H1 (cell line): ENCODE measurements at regions not wholly inside any gene's neighbourhood (a gene's known extent, or its start where the extent isn't known, plus 50 kb on each side); places are given as distances from the start of the nearest gene placed in this dataset.

ENCODE experiments used
- CTCF ChIA-PET: fragments of 300-600 bp; sonication (Branson Sonifier 250); formaldehyde crosslinking; loops from one replicate; lab custom pipeline; 2021; ENCODE audit not compliant: partially characterized antibody; lab: Charles Lee
- POLR2A ChIA-PET: fragments of 300-600 bp; sonication (Branson Sonifier 250); formaldehyde crosslinking; loops from one replicate; lab custom pipeline; 2021; ENCODE audit warnings: inconsistent platforms; ENCODE audit not compliant: partially characterized antibody; lab: Charles Lee
- DNase-seq, 2 experiments: peaks; one replicate each; pipeline versions ENCODE4 v3.0.0 to v3.0.0-alpha.2; 2010 to 2022; ENCODE audit warnings: low spot score in 2 of 2, low read depth in 1 of 2, mixed read lengths in 1 of 2
- FAIRE-seq: peaks from 2 replicates; lab custom pipeline; 2011; peaks lifted over from hg19 to GRCh38; lab: Jason Lieb, UNC
- H2AFZ ChIP-seq: 2 replicates; pipeline ENCODE4 v1.8.1; 2012; ENCODE audit warnings: low read length, inconsistent platforms
- H2AK5ac ChIP-seq: 2 replicates; pipeline ENCODE4 v1.6.1; 2013; ENCODE audit warnings: low read depth, low read length
- H2BK120ac ChIP-seq: replicated peaks from 2 replicates; pipeline ENCODE3; 2013; ENCODE audit warnings: low read depth, low read length, inconsistent platforms
- H2BK12ac ChIP-seq: 2 replicates; pipeline ENCODE4 v1.6.1; 2013; ENCODE audit warnings: low read depth, low read length
- H2BK15ac ChIP-seq: 2 replicates; pipeline ENCODE4 v1.6.1; 2013; ENCODE audit warnings: low read length
- H2BK20ac ChIP-seq: 2 replicates; pipeline ENCODE4 v1.6.1; 2013; ENCODE audit warnings: low read length
- H2BK5ac ChIP-seq: 2 replicates; pipeline ENCODE4 v1.6.1; 2013; ENCODE audit warnings: low read depth, low read length
- H3K14ac ChIP-seq: 2 replicates; pipeline ENCODE4 v1.6.1; 2013; ENCODE audit warnings: inconsistent platforms; ENCODE audit not compliant: insufficient read length
- H3K18ac ChIP-seq: 2 replicates; pipeline ENCODE4 v1.6.1; 2013; ENCODE audit warnings: low read length; ENCODE audit errors: extremely low read depth
- H3K23ac ChIP-seq: 2 replicates; pipeline ENCODE4 v1.6.1; 2013; ENCODE audit warnings: inconsistent platforms; ENCODE audit not compliant: insufficient read length
- H3K23me2 ChIP-seq: 2 replicates; pipeline ENCODE4 v1.6.1; 2013; ENCODE audit warnings: low read depth, low read length
- H3K27ac ChIP-seq: 2 replicates; pipeline ENCODE4 v1.6.1; 2011; ENCODE audit warnings: low read depth, low read length, inconsistent platforms
- H3K27me3 ChIP-seq, 4 experiments: replicated peaks in 1 of 4; 1 replicate in 1 of 4; 2 replicates in 3 of 4; pipeline versions ENCODE4 v1.6.1 to v1.8.1; 2011 to 2013; ENCODE audit warnings: low read length in 3 of 4, mild to moderate bottlenecking in 3 of 4, inconsistent platforms in 2 of 4, mixed read lengths in 2 of 4, moderate library complexity in 1 of 4; ENCODE audit not compliant: control insufficient read depth in 3 of 4, insufficient read depth in 3 of 4; ENCODE audit errors: extremely low read depth in 1 of 4
- H3K36me3 ChIP-seq, 4 experiments: 2 replicates each; pipeline versions ENCODE4 v1.6.1 to v1.8.1; 2011 to 2013; ENCODE audit warnings: mild to moderate bottlenecking in 4 of 4, low read length in 3 of 4, moderate library complexity in 2 of 4, control low read depth in 1 of 4, inconsistent platforms in 1 of 4; ENCODE audit not compliant: insufficient read depth in 4 of 4, control insufficient read depth in 2 of 4
- H3K4ac ChIP-seq: replicated peaks from 2 replicates; pipeline ENCODE3; 2013; ENCODE audit warnings: low read length, low read depth, mixed read lengths, inconsistent platforms; ENCODE audit not compliant: insufficient read length
- H3K4me1 ChIP-seq, 4 experiments: replicated peaks in 1 of 4; 1 replicate in 1 of 4; 2 replicates in 3 of 4; pipeline versions ENCODE4 v1.6.1 to v1.8.1; 2011 to 2013; ENCODE audit warnings: low read length in 3 of 4, inconsistent platforms in 2 of 4, mixed read lengths in 1 of 4; ENCODE audit not compliant: insufficient read depth in 4 of 4, control insufficient read depth in 3 of 4
- H3K4me2 ChIP-seq, 2 experiments: 2 replicates each; pipeline versions ENCODE4 v1.6.1 to v1.8.1; 2011 to 2013; ENCODE audit warnings: low read depth in 2 of 2, low read length in 2 of 2, control low read depth in 1 of 2, inconsistent platforms in 1 of 2, mild to moderate bottlenecking in 1 of 2; ENCODE audit not compliant: insufficient read depth in 1 of 2
- H3K4me3 ChIP-seq, 4 experiments: fragments of 200-600, 300-600 bp in 1 of 4; sonication (generic), shearing (Covaris generic), sonication (Bioruptor Twin) in 1 of 4; 2 replicates each; pipeline versions ENCODE4 v1.5.1 to v1.8.1; 2011 to 2016; ENCODE audit warnings: low read length in 4 of 4, low read depth in 3 of 4, control low read depth in 2 of 4, inconsistent platforms in 2 of 4, mild to moderate bottlenecking in 2 of 4, mixed read lengths in 1 of 4, moderate library complexity in 1 of 4; ENCODE audit not compliant: insufficient read depth in 2 of 4; ENCODE audit errors: extremely low read depth in 1 of 4
- H3K56ac ChIP-seq: replicated peaks from 2 replicates; pipeline ENCODE3; 2013; ENCODE audit warnings: low read depth, mild to moderate bottlenecking, mixed read lengths, low read length, inconsistent platforms; ENCODE audit not compliant: insufficient read length
- H3K79me1 ChIP-seq: 2 replicates; pipeline ENCODE4 v1.6.1; 2013; ENCODE audit warnings: low read depth, low read length, control low read depth
- H3K79me2 ChIP-seq, 2 experiments: 2 replicates each; pipeline versions ENCODE4 v1.6.1 to v1.8.1; 2012 to 2013; ENCODE audit warnings: low read length in 2 of 2, mild to moderate bottlenecking in 2 of 2, inconsistent platforms in 1 of 2; ENCODE audit not compliant: insufficient read depth in 2 of 2, control insufficient read depth in 1 of 2
- H3K9ac ChIP-seq, 4 experiments: replicated peaks in 1 of 4; 1 replicate in 1 of 4; 2 replicates in 3 of 4; pipeline versions ENCODE4 v1.6.1 to v1.8.1; 2011 to 2013; ENCODE audit warnings: low read depth in 3 of 4, low read length in 3 of 4, control low read depth in 2 of 4, mild to moderate bottlenecking in 2 of 4, moderate library complexity in 2 of 4, inconsistent platforms in 1 of 4; ENCODE audit errors: extremely low read depth in 1 of 4
- H3K9me3 ChIP-seq, 2 experiments: 2 replicates each; pipeline versions ENCODE4 v1.6.1 to v1.8.1; 2012 to 2013; ENCODE audit warnings: mild to moderate bottlenecking in 2 of 2, moderate library complexity in 2 of 2, control low read depth in 1 of 2, inconsistent platforms in 1 of 2, low read depth in 1 of 2, low read length in 1 of 2, mixed read lengths in 1 of 2; ENCODE audit not compliant: insufficient read depth in 2 of 2
- H4K20me1 ChIP-seq, 2 experiments: replicated peaks in 1 of 2; 2 replicates each; pipeline versions ENCODE3 to v1.8.1; 2011 to 2013; ENCODE audit warnings: inconsistent platforms in 2 of 2, low read length in 2 of 2, mild to moderate bottlenecking in 1 of 2; ENCODE audit not compliant: insufficient read depth in 2 of 2, control insufficient read depth in 1 of 2
- H4K5ac ChIP-seq: 2 replicates; pipeline ENCODE4 v1.6.1; 2013; ENCODE audit warnings: low read length, low read depth, mixed read lengths, inconsistent platforms; ENCODE audit not compliant: insufficient read length
- H4K8ac ChIP-seq: 2 replicates; pipeline ENCODE4 v1.8.0; 2013; ENCODE audit warnings: mild to moderate bottlenecking, moderate library complexity, low read length, inconsistent platforms; ENCODE audit not compliant: insufficient read depth; ENCODE audit errors: extremely low read depth
- H4K91ac ChIP-seq: replicated peaks from 2 replicates; pipeline ENCODE3; 2013; ENCODE audit warnings: low read length, mixed read lengths, inconsistent platforms; ENCODE audit not compliant: insufficient read length
- BRCA1 ChIP-seq: IDR thresholded peaks from 2 replicates; pipeline ENCODE4 v1.6.1; 2012; ENCODE audit warnings: low read depth, low read length, improper control_type of control experiment
- CBX8 ChIP-seq: fragments of 300-800, 300-1000 bp; sonication (generic); IDR thresholded peaks from 2 replicates; pipeline ENCODE4 v1.7.1; 2016; ENCODE audit warnings: low read depth, low read length, borderline replicate concordance
- HDAC6 ChIP-seq: IDR thresholded peaks from one replicate; pipeline ENCODE4 v1.7.1; 2012; ENCODE audit warnings: low read depth, mild to moderate bottlenecking, inconsistent platforms, low read length, moderate library complexity
- MAFK ChIP-seq: IDR thresholded peaks from 2 replicates; pipeline ENCODE4 v1.6.1; 2012; ENCODE audit warnings: low read depth, mild to moderate bottlenecking, improper control_type of control experiment, low read length
- NRF1 ChIP-seq: IDR thresholded peaks from 2 replicates; pipeline ENCODE4 v1.6.1; 2011; ENCODE audit warnings: mild to moderate bottlenecking, low read depth, low read length, improper control_type of control experiment
- RXRA ChIP-seq: IDR thresholded peaks from 2 replicates; pipeline ENCODE4 v1.6.1; 2011; ENCODE audit warnings: low read depth, mild to moderate bottlenecking, low read length, moderate library complexity; ENCODE audit not compliant: insufficient read depth
- SIRT6 ChIP-seq: IDR thresholded peaks from one replicate; pipeline ENCODE4 v1.7.1; 2012; ENCODE audit warnings: low read length, inconsistent platforms
- SP4 ChIP-seq: IDR thresholded peaks from 2 replicates; pipeline ENCODE4 v1.6.1; 2012; ENCODE audit warnings: low read length, inconsistent platforms
- SRF ChIP-seq: IDR thresholded peaks from 2 replicates; pipeline ENCODE4 v1.6.1; 2011; ENCODE audit warnings: mild to moderate bottlenecking, low read depth, low read length, moderate library complexity
- WGBS, 2 experiments: shearing (Covaris generic) in 1 of 2; methylation state at CpG; one replicate each; pipeline versions ENCODE4 v1.1.6 to v1.1.7; 2013 to 2015; ENCODE audit warnings: low lambda C conversion rate in 2 of 2, mixed read lengths in 2 of 2, inconsistent platforms in 1 of 2, low coverage in 1 of 2, missing lambda C conversion rate in 1 of 2; ENCODE audit not compliant: insufficient replicate concordance in 2 of 2, insufficient coverage in 1 of 2, insufficient read length in 1 of 2; ENCODE audit errors: extremely low coverage in 1 of 2, missing lambda C conversion rate in 1 of 2; 5-methylcytosine and 5-hydroxymethylcytosine counted together
- TF ChIP-seq, protein P1 (sequence below): IDR thresholded peaks from 2 replicates; pipeline ENCODE4 v1.6.1; 2012; ENCODE audit warnings: inconsistent platforms
- TF ChIP-seq, protein P2 (sequence below), 3 experiments: IDR thresholded peaks; 1 replicate in 2 of 3; 2 replicates in 1 of 3; pipeline versions ENCODE4 v1.5.1 to v1.6.1; 2011; ENCODE audit warnings: low read length in 3 of 3, mild to moderate bottlenecking in 3 of 3, inconsistent platforms in 2 of 3, low read depth in 1 of 3, moderate library complexity in 1 of 3; ENCODE audit not compliant: insufficient read depth in 1 of 3; ENCODE audit errors: control extremely low read depth in 1 of 3

GRCh38 chr10:121127151-121127906 lies 276.2 kb downstream of the WDR11 start:
- Histone ChIP-seq H2BK20ac (no peak overlapping the region), H2BK5ac (no peak overlapping the region), H2AK5ac (no peak overlapping the region), H4K5ac (no peak overlapping the region), H4K8ac (no peak overlapping the region), H2AFZ (no peak overlapping the region), H3K4me2 (no peak overlapping the region), H2BK12ac (no peak overlapping the region), H3K9ac (no peak overlapping the region), H3K79me1 (no peaks in the 10 kb centered on the region), H2BK120ac (no peak overlapping the region), H3K27ac (no peak overlapping the region), H3K4me1 (no peaks in the 10 kb centered on the region), H3K36me3 (no peaks in the 10 kb centered on the region), H3K23ac (no peak overlapping the region), H3K4me3 (no peak overlapping the region), H3K56ac (no peak overlapping the region), H3K14ac (no peak overlapping the region), H3K9me3 (no peaks in the 10 kb centered on the region; a peak in 1 of 4 replicates), H3K79me2 (no peaks in the 10 kb centered on the region), H4K91ac (no peak overlapping the region), H3K27me3 (no peaks in the 10 kb centered on the region), H4K20me1 (no peaks in the 10 kb centered on the region), H3K4ac (no peak overlapping the region), H3K23me2 (0 out of 2 replicates have a peak, but pooled peaks cover 2% of the 10 kb centered on the region), H2BK15ac (no peak overlapping the region), H3K18ac (no peak overlapping the region)
- DNase-seq: no peak
- POLR2A ChIA-PET: no interaction called here
- CTCF ChIA-PET: interaction anchor here (1.0 kb wide), 1 partner anchor 15 kb away, joined by 3 read pairs; no protein-coding TSS in a partner anchor
- FAIRE-seq: no peak
- WGBS, 2 experiments: 95% methylated on average over 15 of the region's 15 CpGs; no CpG with 5 or more reads in 1 of the 2 experiments
- TF ChIP-seq NRF1 (no peak), SIRT6 (no peak), HDAC6 (no peak), SRF (no peak), CBX8 (no peak), BRCA1 (no peak), MAFK (no peak), RXRA (no peak), SP4 (no peak)
- TF ChIP-seq, protein P1, sequence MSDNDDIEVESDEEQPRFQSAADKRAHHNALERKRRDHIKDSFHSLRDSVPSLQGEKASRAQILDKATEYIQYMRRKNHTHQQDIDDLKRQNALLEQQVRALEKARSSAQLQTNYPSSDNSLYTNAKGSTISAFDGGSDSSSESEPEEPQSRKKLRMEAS: no peak
- TF ChIP-seq, protein P2, sequence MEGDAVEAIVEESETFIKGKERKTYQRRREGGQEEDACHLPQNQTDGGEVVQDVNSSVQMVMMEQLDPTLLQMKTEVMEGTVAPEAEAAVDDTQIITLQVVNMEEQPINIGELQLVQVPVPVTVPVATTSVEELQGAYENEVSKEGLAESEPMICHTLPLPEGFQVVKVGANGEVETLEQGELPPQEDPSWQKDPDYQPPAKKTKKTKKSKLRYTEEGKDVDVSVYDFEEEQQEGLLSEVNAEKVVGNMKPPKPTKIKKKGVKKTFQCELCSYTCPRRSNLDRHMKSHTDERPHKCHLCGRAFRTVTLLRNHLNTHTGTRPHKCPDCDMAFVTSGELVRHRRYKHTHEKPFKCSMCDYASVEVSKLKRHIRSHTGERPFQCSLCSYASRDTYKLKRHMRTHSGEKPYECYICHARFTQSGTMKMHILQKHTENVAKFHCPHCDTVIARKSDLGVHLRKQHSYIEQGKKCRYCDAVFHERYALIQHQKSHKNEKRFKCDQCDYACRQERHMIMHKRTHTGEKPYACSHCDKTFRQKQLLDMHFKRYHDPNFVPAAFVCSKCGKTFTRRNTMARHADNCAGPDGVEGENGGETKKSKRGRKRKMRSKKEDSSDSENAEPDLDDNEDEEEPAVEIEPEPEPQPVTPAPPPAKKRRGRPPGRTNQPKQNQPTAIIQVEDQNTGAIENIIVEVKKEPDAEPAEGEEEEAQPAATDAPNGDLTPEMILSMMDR (IDR thresholded peaks at IDR 0.05; ENCODE audit: control extremely low read depth in 1 of 3, insufficient read depth in 1 of 3, low read depth in 1 of 3, low read length in 3 of 3): no peak
